ENCODE measurements at regions not wholly inside any gene's neighbourhood (a gene's known extent, or its start where the extent isn't known, plus 50 kb on each side); places are given as distances from the start of the nearest gene placed in this dataset.

GRCh38 chr11:29627541-29627940 is 389.3 kb downstream of the KCNA4 start:
- no peak for TF ChIP-seq CTCF (conservative IDR thresholded peaks at IDR 0.05; ENCODE audit: low read depth, low read length)
- no peak for TF ChIP-seq EZH2 (IDR thresholded peaks at IDR 0.05; ENCODE audit: low read length, unreplicated experiment)
